NCI-H2171 treated with DMSO at 0.1 percent for 48 hours (cell line): ENCODE measurements at regions not wholly inside any gene's neighbourhood (a gene's known extent, or its start where the extent isn't known, plus 50 kb on each side); places are given as distances from the start of the nearest gene placed in this dataset.
"Not testable (repeated sequence)": the region's sequence is repeated elsewhere in the genome, so short reads cannot be mapped to it uniquely, and the experiment has no call there.

Source experiments
- DNase-seq: peaks from one replicate; lab custom pipeline; 2025; lab: John Stamatoyannopoulos, UW

- DNase-seq: no peak
Observed at GRCh38 chr4:173763389-173763788, 233.4 kb upstream of the HAND2 start.

- no peak for DNase-seq
Observed at GRCh38 chr4:173761938-173762337, 231.9 kb upstream of the HAND2 start.

- DNase-seq: no peak
Observed at GRCh38 chr4:173761236-173761635, 231.2 kb upstream of the HAND2 start.

GRCh38 chr4:173758132-173758531, 228.1 kb upstream of the HAND2 start:
- no peak for DNase-seq

- DNase-seq: no peak
Observed at GRCh38 chr4:173753408-173753807, 223.4 kb upstream of the HAND2 start.

- no peak for DNase-seq
Observed at GRCh38 chr4:173752610-173753230, 222.7 kb upstream of the HAND2 start.

- no peak for DNase-seq
Observed at GRCh38 chr4:173748353-173748752, 218.3 kb upstream of the HAND2 start.

GRCh38 chr4:173747537-173748257, 217.7 kb upstream of the HAND2 start:
- no peak for DNase-seq

GRCh38 chr4:173746424-173746823, 216.4 kb upstream of the HAND2 start:
- no peak for DNase-seq

- no peak for DNase-seq
Observed at GRCh38 chr4:173745765-173746164, 215.7 kb upstream of the HAND2 start.

GRCh38 chr4:173736840-173737239, 206.8 kb upstream of the HAND2 start:
- DNase-seq: no peak

- DNase-seq: no peak
Observed at GRCh38 chr4:173735585-173735984, 205.6 kb upstream of the HAND2 start.

GRCh38 chr4:173735049-173735448, 205.0 kb upstream of the HAND2 start:
- peak; percentile 66 for DNase-seq

- no peak for DNase-seq
Observed at GRCh38 chr4:173731257-173731656, 201.2 kb upstream of the HAND2 start.

GRCh38 chr4:173722075-173722474, 192.0 kb upstream of the HAND2 start:
- DNase-seq: no peak

- DNase-seq: not testable (repeated sequence)
Observed at GRCh38 chr4:173718504-173718903, 188.5 kb upstream of the HAND2 start.

- DNase-seq: no peak
Observed at GRCh38 chr4:173717581-173717980, 187.6 kb upstream of the HAND2 start.

- no peak for DNase-seq
Observed at GRCh38 chr4:173714456-173714855, 184.4 kb upstream of the HAND2 start.

- DNase-seq: no peak
Observed at GRCh38 chr4:173713026-173713425, 183.0 kb upstream of the HAND2 start.

- no peak for DNase-seq
Observed at GRCh38 chr4:173707658-173708419, 177.8 kb upstream of the HAND2 start.

- DNase-seq: no peak
Observed at GRCh38 chr4:173704201-173704600, 174.2 kb upstream of the HAND2 start.

- no peak for DNase-seq
Observed at GRCh38 chr4:173703021-173703420, 173.0 kb upstream of the HAND2 start.

GRCh38 chr4:173700650-173701049, 170.6 kb upstream of the HAND2 start:
- no peak for DNase-seq
